Lower leg skin (tissue), 4 donors: ENCODE measurements at regions not wholly inside any gene's neighbourhood (a gene's known extent, or its start where the extent isn't known, plus 50 kb on each side); places are given as distances from the start of the nearest gene placed in this dataset.

Source experiments
- DNase-seq, 2 donors: peaks; one replicate each; pipeline ENCODE4 v3.0.0-alpha.2; 2019; ENCODE audit warnings: low spot score in 2 of 2
- H3K4me3 ChIP-seq: fragments of 200-600 bp; sonication (generic); 2 replicates; pipeline ENCODE4 v1.5.1; 2017; ENCODE audit warnings: mild to moderate bottlenecking, low read depth; ENCODE audit not compliant: poor library complexity, severe bottlenecking
- CTCF ChIP-seq, 3 donors: fragments of 450-650 bp; IDR thresholded peaks; one replicate each; pipeline ENCODE4 v1.5.1; 2016; ENCODE audit warnings: antibody characterized with exemption in 3 of 3, mild to moderate bottlenecking in 3 of 3, moderate library complexity in 2 of 3
- POLR2A ChIP-seq, 2 donors: fragments of 450-650 bp; IDR thresholded peaks; one replicate each; pipeline ENCODE4 v1.6.1; 2016 to 2017; ENCODE audit warnings: antibody characterized with exemption in 2 of 2, mild to moderate bottlenecking in 1 of 2, moderate library complexity in 1 of 2
- WGBS, 2 donors: methylation state at CpG; one replicate each; pipeline ENCODE4 v1.1.5; 2018; 5-methylcytosine and 5-hydroxymethylcytosine counted together
- intact Hi-C: fragments of 100-400 bp; cut with DNase I; formaldehyde crosslinking; loops from one replicate; pipeline ENCODE4 v1.15.0; 2023; ENCODE audit warnings: low total_unique reads

DNA sequence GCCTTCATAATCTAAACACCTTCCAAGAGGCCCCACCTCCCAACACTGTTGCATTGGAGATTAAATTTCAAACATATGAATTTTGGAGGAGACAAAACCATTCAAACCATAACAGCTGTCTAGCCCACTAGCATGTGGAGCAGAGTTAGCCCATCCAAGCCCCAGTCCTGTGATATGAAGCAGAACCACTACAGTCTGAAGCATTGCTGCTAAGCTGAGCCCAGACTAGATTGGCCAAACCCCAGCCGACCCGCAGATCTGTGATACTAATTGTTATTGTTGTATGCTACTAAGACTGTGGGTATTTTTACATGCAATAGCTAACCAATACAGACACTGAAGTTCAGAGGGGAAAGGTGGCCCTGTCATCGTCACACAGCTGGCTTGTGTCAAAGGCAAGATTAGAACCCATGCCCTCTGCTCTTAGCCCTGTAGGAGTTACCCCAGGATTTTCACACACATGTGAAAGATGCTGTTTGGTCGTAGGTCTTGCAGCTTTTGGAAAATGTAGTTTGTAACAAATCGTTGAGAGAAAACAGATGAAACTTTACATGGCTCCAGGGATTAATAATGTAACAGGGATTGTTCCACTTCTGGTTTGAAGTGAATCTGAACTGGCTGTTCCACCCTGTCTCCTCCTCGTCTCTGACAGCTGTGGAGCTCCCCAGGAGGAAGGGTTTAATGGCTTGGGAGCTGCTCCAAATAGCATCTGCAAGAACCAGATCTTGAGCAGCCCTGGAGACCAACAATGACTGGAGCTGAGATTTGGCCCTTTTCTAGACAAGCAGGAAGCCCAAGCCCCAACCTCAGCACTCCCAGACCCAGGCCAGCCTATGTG lies 517.5 kb downstream of the MID1IP1 start:
- intact Hi-C loops: no loop called here
- peak in 1 of 2 donors; percentile 63 for DNase-seq
- TF ChIP-seq CTCF (IDR thresholded peaks at IDR 0.05) (no peak), POLR2A (IDR thresholded peaks at IDR 0.05) (no peak)
- WGBS, 2 donors: 53 to 58% methylated on average over 6 of the region's 6 CpGs
- no peak overlapping the region for H3K4me3 ChIP-seq

- TF ChIP-seq CTCF (IDR thresholded peaks at IDR 0.05) (no peak), POLR2A (IDR thresholded peaks at IDR 0.05) (no peak)
- no peak overlapping the region for H3K4me3 ChIP-seq
- intact Hi-C loops: no loop called here
- WGBS, 2 donors: 33 to 86% methylated on average over 1 of the region's 1 CpG
- DNase-seq: peak in 1 of 2 donors; percentile 62
These were observed 518.9 kb downstream of the MID1IP1 start for GRCh38 chrX:39320165-39320564.

- DNase-seq: peak in 1 of 2 donors; percentile 9
- WGBS, 2 donors: 56 to 69% methylated on average over 5 of the region's 5 CpGs
- no peak for TF ChIP-seq CTCF (IDR thresholded peaks at IDR 0.05)
- intact Hi-C loops: no loop called here
- H3K4me3 ChIP-seq: no peak overlapping the region
These were observed 521.2 kb downstream of the MID1IP1 start for GRCh38 chrX:39322496-39322895.

GRCh38 chrX:39324233-39324930 lies 523.1 kb downstream of the MID1IP1 start:
- WGBS, 2 donors: 67 to 80% methylated on average over 2 of the region's 2 CpGs
- TF ChIP-seq POLR2A (IDR thresholded peaks at IDR 0.05): no peak
- no peak for TF ChIP-seq CTCF (IDR thresholded peaks at IDR 0.05)
- no peak overlapping the region for H3K4me3 ChIP-seq
- DNase-seq: peak in 1 of 2 donors; percentile 28
- intact Hi-C loops: no loop called here

GRCh38 chrX:39327255-39327654 lies 526.0 kb downstream of the MID1IP1 start:
- no peak for DNase-seq
- no peak overlapping the region for H3K4me3 ChIP-seq
- 67 to 83% methylated on average over 7 of the region's 7 CpGs for WGBS, 2 donors
- intact Hi-C loops: no loop called here
- no peak for TF ChIP-seq CTCF (IDR thresholded peaks at IDR 0.05)
- TF ChIP-seq POLR2A (IDR thresholded peaks at IDR 0.05): no peak
